LNCaP clone FGC (cell line): ENCODE measurements at regions not wholly inside any gene's neighbourhood (a gene's known extent, or its start where the extent isn't known, plus 50 kb on each side); places are given as distances from the start of the nearest gene placed in this dataset.

Source experiments
- DNase-seq: peaks from one replicate; pipeline ENCODE4 v3.0.0-alpha.2; 2011; ENCODE audit warnings: low read depth
- H3K4me3 ChIP-seq: 2 replicates; pipeline ENCODE4 v1.5.1; 2011; ENCODE audit warnings: mild to moderate bottlenecking, low read depth, low read length, control low read depth
- CTCF ChIP-seq: IDR thresholded peaks from 2 replicates; pipeline ENCODE4 v1.5.1; 2012; ENCODE audit warnings: mild to moderate bottlenecking; ENCODE audit not compliant: control insufficient read depth, insufficient read depth; ENCODE audit errors: extremely low read depth

- DNase-seq = no peak
- no peak overlapping the region for H3K4me3 ChIP-seq
- no peak for TF ChIP-seq CTCF
These were observed 88.8 kb upstream of the BACE2 start for GRCh38 chr21:41079159-41079558.

GRCh38 chr21:41080485-41081121, 87.4 kb upstream of the BACE2 start:
- no peak for TF ChIP-seq CTCF
- no peak for DNase-seq
- no peak overlapping the region for H3K4me3 ChIP-seq

- H3K4me3 ChIP-seq = no peak overlapping the region
- no peak for TF ChIP-seq CTCF
- DNase-seq = no peak
These were observed 81.4 kb upstream of the BACE2 start for GRCh38 chr21:41086569-41086968.

- no peak for DNase-seq
- no peak overlapping the region for H3K4me3 ChIP-seq
- no peak for TF ChIP-seq CTCF
These were observed 77.0 kb upstream of the BACE2 start for GRCh38 chr21:41090981-41091380.

- TF ChIP-seq CTCF = no peak
- DNase-seq = no peak
- H3K4me3 ChIP-seq = no peak overlapping the region
These were observed 76.3 kb upstream of the BACE2 start for GRCh38 chr21:41091616-41092015.

- no peak overlapping the region for H3K4me3 ChIP-seq
- no peak for TF ChIP-seq CTCF
- DNase-seq = no peak
These were observed 75.6 kb upstream of the BACE2 start for GRCh38 chr21:41092312-41092711.

GRCh38 chr21:41095983-41096382, 72.0 kb upstream of the BACE2 start:
- no peak for TF ChIP-seq CTCF

More at GRCh38 chr21:41095983-41096382, 72.0 kb upstream of the BACE2 start:
- no peak overlapping the region for H3K4me3 ChIP-seq
- DNase-seq = no peak
